Testis (tissue), 2 donors: ENCODE measurements at regions not wholly inside any gene's neighbourhood (a gene's known extent, or its start where the extent isn't known, plus 50 kb on each side); places are given as distances from the start of the nearest gene placed in this dataset.

ENCODE experiments used
- POLR2A ChIP-seq: fragments of 450-650 bp; IDR thresholded peaks from one replicate; pipeline ENCODE4 v1.6.1; 2017; ENCODE audit warnings: antibody characterized with exemption, mild to moderate bottlenecking, moderate library complexity
- TF ChIP-seq, protein P1 (sequence below), 3 experiments: fragments of 450-650 bp in 2 of 3; fragments of 200-600 bp in 1 of 3; sonication (generic) in 1 of 3; IDR thresholded peaks; one replicate each; pipeline ENCODE4 v1.5.1; 2016 to 2019; ENCODE audit warnings: antibody characterized with exemption in 3 of 3, mild to moderate bottlenecking in 2 of 3, moderate library complexity in 1 of 3

DNA sequence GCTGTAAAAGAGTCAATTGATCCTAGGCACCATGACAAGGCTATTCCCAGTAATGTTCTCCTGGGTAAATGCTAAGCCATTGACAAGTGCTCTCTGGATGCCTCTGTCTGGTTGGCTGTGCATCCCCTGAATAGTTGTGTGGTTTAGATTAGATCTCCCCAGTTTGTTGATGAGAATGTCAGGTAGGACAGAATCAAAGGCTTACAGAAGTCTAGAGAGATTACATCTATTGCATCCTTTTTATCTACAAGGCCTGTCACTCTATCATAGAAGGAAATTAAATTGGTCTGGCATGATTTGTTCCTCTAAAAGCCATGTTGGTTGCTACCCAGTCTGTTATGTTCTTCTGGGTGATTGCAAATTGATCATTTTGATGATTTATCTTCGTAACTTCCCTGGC is 548.3 kb downstream of the GATA3 start:
- TF ChIP-seq, protein P1, sequence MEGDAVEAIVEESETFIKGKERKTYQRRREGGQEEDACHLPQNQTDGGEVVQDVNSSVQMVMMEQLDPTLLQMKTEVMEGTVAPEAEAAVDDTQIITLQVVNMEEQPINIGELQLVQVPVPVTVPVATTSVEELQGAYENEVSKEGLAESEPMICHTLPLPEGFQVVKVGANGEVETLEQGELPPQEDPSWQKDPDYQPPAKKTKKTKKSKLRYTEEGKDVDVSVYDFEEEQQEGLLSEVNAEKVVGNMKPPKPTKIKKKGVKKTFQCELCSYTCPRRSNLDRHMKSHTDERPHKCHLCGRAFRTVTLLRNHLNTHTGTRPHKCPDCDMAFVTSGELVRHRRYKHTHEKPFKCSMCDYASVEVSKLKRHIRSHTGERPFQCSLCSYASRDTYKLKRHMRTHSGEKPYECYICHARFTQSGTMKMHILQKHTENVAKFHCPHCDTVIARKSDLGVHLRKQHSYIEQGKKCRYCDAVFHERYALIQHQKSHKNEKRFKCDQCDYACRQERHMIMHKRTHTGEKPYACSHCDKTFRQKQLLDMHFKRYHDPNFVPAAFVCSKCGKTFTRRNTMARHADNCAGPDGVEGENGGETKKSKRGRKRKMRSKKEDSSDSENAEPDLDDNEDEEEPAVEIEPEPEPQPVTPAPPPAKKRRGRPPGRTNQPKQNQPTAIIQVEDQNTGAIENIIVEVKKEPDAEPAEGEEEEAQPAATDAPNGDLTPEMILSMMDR (IDR thresholded peaks at IDR 0.05) = no peak
- no peak for TF ChIP-seq POLR2A
